Iris pigment epithelial cell (primary cell): ENCODE measurements at regions not wholly inside any gene's neighbourhood (a gene's known extent, or its start where the extent isn't known, plus 50 kb on each side); places are given as distances from the start of the nearest gene placed in this dataset.

Source experiments
- DNase-seq: peaks from one replicate; pipeline ENCODE4 v3.0.0-alpha.2; 2011; ENCODE audit warnings: low read depth

DNA sequence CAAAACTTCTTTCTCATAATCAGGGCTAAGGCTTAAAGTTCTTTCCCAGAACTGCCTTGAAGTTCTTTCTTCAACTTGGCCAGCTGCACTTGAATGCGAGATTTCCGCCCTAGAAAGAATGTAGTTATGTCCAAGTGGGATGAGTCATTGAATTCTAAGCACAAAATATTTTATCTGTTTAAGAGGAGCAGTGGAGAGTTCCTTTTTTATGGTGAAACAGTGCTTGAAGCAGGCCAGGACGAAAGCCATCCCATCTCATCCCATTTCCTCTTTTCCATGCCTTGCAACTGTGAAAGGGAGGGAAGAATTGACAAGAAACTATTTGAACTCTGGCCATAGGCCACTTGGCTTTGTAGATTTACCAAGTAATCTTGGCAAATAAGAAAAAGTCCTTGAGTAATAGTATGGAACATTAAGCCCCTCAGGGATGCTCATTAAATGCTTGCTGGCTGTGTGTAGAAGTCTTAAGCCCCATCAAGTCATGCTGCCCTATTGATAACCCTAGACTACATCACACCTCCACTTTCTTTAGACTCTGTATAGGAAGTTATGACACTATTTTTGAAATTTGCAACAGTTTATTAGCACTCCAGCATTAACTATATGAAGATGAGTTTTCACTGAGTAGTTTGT is 174.5 kb downstream of the KCTD12 start:
- peak; percentile 98 for DNase-seq

DNA sequence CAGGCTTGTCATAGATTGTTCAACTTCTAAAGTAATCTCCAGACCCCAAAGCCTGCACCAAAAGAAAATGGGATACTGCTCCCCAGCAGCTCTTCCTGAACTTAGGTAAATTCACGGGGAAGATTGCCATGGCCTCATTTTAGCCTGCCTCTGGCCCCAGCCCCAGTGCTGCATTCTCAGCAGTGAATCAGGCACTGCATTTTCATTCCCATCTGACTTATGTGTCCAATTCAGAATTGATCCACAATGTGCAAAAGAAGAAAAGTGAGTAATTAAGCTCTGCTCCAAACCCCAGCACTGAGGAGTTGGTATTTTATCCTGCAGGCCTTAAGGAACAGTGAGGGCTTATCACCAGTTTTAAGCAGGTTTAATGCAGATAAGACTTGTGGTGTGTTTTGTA is 176.4 kb downstream of the KCTD12 start:
- peak; percentile 43 for DNase-seq

DNA sequence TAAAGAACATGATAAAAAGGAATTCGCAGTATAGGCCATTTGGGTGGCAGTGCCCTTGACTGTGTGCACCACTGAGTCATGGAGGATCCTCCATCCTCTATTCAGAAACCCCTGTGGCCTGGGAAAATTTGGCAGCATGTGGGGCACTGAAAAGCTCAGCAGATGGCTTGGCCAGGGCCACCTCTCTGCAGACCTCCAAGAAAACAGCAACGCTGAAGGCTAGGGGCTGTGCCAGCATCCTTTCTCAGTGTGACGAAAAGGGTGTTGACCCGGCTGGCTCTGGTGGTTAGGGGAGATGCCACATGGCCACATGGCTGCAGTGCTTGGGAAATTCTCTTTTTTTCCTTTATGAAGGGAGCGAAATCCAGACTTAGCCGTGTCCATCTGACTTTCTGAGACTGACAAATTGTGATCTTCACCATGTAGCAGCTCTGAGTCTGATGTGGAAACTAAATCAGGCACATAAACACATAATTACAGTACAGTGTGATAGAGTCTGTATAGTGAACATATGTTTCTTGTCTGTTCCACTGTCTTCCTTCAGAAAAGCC is 178.0 kb downstream of the KCTD12 start:
- DNase-seq: no peak

DNA sequence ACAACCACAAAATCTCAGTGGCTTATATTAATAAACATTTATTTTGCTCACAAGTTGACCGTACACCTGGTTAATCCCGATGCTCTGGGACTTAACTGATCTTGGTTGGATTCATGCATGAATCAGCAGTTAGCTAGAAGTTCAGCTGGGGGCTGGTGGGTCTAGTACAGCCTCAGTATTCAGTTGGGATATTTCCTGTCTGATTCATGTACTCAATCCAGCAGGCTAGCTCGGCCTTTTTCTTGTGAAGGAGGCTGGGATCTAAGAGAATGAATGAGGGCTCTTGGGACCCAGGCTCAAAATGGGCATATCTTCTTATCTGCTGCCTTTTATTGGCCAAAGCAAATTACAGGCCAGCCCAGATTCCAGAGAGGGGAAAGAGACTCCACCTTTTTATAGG is 178.8 kb downstream of the KCTD12 start:
- DNase-seq: peak; percentile 84

DNA sequence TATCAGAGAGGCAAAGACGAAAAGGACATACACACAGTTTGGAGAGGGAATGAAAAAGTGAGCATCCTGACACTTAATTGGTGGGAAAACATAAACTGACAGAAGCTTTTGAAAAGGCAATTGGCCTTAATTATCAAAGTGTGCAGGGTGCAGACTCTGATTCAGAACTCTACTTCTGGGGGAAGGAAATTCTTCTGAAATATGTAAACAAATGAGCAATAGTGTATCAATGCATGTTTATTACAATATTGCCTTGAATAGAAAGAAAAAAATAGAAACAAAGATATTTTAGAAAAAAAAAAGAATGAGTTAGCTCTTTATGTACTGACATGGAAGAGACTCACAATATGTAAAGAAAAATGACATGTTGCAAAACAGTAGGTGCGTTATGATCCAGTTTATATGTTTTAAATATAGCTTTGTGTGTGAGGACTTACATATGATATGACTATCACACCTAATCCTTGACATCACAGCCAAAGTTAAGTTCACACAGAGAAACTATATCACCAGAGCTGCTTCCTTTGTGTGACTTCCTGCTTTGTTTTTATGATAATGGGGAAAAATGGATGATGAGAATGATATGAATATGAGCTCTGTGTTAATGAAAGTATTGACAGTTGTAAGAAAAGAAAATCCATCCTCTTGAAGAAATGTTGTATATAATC is 182.4 kb downstream of the KCTD12 start:
- DNase-seq: no peak

DNA sequence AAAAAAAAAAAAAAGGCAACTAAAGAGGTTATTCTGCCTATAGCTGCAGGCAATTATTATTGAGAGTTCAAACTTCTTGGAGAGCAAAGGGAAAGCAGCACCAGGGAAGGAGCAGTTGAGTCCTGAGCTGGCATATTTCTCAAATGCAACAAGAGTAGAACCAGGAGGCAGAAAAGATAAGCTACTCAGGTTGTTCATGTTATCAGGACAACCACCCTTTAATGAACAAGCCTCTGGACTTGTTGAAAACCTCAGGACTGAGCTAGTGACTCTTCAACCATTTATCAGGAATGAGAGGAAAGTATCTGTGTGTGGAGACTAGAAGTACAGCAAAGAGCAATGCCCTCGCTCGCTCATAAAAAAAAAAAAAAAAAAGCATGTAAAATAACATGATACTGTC is 183.0 kb downstream of the KCTD12 start:
- no peak for DNase-seq

DNA sequence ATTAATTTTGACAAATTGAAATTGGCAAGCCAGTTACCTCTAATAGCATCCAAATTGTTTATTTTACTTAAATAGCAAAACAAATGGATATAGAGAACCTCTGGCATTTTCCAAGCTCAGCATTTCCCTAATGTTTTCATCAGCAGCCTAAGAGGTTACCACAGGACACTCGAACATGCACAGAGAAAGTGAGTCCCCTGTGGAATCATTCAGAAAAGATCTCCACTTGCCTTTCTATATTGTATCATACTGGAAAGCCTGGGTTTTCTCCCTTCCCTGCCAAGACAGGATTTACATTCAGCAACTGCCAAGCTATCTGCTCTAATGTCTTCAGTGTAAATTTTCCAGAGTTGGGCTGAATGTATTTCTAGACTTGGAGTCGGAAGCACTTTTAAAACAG is 188.9 kb downstream of the KCTD12 start:
- DNase-seq: no peak

DNA sequence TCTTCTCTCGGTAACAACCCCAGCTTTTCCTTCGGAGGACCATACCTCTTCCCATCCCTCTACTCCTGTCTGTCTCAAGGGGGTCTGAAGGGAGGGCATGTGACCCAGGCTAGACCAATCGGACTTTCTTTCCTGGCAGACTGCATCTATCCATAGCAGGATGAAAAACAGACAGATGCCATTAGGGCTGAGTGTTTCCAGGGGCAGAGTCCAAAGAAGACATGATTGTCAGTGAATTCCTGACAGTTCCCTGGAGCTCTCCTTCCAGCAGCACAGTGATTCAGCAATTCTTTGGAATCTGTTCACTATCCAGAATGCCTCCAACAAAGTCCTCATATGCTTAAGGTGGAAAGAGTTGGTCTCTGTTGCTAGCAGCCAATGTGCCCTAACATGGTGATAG is 189.8 kb downstream of the KCTD12 start:
- peak; percentile 38 for DNase-seq

DNA sequence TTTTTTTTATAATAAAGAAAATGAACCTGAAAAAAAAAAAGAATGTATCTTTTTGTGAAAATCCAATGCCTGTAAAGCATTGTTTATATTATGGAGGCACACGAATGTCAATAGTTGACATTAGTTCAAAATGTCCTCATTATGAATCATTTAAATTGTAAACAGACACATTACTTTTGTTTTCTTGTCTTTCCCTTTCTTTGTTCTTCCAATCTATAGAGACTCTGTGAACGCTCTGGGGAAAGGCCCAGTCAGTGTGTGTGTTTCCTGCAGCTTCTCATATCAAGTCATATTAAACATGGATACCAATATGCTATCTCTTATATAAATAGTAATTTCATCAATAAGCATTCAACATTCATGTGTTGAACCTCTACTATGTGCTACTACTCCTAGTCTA is 193.1 kb downstream of the KCTD12 start:
- DNase-seq: peak; percentile 40

DNA sequence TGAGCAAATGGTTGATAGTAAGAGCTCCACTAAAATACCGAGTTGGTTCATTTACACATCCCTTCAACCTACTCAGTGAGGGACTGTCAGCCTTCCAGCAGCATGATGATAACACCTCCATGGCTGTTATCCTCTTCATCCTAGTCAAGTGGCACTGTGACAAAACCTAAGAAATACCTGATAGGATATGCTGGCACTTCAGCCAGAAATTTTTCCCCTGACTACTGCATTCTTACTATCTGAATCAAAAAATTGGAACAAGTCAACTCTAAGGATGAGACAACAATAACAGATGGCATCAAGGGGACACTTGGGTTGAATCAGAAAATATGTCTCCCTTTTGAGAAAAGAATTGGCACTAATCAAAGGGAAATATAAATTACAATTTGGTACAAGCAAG is 193.9 kb downstream of the KCTD12 start:
- DNase-seq: no peak

DNA sequence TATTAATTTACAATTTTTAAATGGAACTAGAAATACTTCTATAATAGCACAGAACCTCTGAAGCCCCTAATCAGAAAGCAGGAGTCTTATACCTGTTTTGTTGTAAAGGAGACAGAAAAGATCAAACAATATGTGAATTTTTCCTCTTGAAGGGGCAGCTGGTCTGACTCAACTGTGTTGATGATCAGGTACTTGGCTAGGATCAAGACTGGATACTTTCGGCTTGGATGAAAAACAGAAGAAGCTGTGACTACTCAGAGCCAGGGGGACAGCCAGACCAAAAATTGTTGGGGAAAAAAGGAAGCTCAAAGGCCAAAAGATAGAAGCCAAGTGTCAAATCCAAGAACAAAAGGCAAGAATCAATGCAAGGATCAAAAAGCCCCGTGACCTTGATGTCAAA is 195.6 kb downstream of the KCTD12 start:
- no peak for DNase-seq

DNA sequence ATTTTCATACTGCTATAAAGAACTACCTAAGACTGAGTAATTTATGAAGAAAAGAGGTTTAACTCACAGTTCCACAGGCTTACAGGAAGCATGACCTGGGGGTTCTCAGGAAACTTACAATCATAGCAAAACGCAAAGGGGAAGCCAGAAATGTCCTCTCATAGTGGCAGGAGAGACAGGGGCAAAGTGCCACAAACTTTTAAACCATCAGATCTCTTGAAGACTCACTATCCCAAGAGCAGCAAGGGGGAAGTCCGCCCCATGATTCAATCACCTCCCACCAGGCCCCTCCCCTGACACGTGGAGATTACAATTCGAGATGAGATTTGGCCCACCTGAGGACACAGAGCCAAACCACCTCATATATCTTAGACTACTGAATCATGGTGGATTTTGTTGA is 198.7 kb downstream of the KCTD12 start:
- DNase-seq: no peak

DNA sequence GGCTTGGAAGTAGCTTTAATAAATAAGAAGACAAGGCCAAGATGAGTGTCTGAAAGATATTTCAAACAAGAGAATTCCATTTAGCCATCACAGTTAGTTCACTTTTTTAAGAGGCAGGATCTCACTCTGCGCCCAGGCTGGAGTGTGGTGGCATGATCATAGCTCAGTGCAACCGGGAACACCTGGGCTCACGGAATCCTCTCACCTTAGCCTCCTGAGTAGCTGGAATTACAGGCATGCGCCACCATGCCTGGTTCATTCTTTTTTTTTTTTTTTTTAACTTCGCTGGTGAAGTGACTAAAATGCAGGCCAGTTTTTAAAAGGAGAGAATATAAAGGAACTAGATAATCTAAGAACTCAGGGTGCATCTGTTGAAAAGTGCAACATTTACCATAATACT is 200.3 kb downstream of the KCTD12 start:
- no peak for DNase-seq

DNA sequence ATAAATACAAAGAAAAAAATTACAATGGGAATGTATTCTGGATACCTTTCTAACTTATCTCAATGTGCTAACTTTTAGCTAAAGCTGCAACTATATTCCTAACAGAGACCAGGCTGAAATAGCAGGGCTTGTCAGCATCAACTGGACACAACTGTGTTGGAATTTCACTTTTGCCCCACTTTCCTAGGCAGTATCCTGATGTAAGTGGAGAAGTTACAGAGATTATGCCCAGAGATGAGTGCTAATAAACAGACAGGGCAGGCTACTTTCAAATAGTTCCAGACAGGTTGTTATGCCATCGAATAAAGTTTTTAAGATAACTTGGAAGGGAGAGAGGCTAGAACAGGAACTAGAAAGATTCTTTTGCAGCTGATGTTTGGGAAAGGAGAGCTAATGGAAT is 201.9 kb downstream of the KCTD12 start:
- peak; percentile 31 for DNase-seq

DNA sequence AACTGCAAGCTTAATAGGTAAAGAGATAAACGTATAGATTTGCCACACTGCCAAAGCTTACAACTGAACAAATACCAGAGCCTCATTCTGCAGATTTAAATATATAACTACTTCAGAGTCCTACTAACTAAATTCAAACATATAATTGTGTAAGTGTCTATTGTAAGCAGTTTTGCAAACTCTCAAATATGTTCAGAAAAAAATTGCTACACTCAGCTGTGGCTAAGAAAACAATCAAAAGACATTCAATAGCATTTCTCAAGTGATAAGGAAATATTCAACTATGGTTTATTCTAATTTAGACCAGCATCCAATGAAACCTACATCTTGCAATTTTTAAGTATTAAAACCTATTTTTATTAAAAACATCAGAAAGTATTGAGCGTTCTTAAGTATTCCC is 202.4 kb downstream of the KCTD12 start:
- peak; percentile 42 for DNase-seq

DNA sequence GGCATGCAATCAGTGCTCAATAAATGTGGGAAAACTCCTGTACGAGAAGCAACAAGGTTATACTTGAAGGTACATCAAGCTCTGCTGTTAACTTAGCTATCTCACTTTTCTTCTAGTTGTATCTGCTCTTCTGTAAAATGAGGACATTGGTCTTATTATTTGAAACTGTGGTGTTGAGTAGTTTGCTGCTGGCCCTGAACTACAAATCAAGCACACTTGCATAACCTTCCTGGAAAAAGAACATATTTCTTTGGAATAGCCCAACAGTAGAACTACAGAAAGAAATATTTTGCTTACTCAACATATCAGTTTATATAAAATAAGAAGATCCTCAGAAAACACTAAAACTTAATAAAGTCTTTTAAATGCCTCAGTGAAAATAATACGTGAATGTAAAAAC is 203.0 kb downstream of the KCTD12 start:
- no peak for DNase-seq

DNA sequence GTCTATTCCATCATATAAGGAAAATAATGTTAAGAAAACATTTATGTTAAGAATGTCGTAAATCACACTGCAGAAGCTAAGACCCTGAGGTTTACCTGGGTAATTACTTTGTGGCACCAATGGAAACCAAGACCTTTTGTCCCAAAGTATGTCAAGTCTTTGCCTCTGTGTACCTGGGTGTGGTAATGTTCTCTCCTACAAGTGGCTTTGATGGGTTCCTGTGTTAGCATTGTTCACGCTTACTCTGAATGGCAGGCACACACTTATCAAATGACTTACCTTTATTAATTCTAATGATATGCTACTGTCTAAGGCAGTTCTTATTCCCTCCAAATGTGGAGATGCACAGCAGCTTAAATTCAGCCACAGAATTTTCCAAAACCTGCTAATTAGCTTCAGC is 206.1 kb downstream of the KCTD12 start:
- DNase-seq: no peak

DNA sequence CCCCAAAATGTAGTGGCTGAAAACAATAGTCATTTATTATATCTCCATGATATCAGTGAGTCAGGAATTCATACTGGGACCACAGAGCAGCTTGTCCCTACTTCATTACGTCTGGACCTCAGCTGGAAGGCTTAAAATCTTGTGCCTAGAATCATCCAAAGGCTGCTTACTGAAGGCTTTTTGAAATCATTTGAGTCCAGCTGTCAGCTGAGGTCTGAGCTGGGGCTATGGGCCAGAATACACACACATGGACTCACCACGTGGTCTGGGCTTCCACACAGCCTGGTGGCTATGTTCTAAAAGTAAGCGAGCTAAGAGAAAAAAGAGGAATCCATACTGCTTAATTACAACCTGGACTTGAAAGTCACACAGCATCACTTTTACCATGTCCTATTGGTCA is 209.2 kb downstream of the KCTD12 start:
- peak; percentile 82 for DNase-seq

DNA sequence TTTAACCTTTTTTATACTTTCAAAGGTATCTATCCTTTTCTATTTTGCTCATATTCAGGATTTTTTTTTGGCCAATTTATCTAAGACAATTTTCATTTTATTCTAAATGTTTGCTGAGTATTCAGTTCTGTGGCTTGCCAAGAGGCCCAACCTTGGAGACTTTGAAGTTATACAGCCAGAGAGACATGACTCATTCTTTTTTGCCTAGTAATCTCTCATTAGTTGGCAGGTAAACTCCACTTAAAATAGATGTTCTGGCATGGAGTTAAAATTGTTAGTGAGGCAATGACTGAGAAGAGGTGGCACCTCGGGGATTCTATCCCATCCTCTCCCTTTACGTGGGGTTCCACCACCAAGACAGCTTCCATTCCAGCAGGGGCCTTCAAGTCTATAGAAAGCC is 213.8 kb downstream of the KCTD12 start:
- peak; percentile 84 for DNase-seq

DNA sequence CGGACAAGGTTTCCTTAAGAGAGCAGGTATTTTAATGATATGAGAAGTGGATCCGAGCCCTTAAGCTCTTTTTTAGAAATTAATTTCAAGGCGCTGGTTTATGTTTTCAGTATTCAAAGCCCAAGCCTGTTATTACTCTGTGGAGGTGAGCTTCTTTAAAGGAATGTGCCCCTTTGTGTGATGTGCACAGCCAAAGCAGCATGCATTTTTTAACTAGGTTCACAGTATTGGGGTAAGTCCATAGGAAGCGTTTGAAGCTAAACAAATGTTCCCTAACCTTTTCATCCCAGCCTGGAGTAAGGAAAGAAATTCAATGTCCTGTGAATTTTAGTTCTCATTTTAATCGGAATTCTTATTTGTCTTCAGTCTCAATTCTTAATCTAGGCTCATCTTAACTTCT is 217.5 kb downstream of the KCTD12 start:
- no peak for DNase-seq

DNA sequence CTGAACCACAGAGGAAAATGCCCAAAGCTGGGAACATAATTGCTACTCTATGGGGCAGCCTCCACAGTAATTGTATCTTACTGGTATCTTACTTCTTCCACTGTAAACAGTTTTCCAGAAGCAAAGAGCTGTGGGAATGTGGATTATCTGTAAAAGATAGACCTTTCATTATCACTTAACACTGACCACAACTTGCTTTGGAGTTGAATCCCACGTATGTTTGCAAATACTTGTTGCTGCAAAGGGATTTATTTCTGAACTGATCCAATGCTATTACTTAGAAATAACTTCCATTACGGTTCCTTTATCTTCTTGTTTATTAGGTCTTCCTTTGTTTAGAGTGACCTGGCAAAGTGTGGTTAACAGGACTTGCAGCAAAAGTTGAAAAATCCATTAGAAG is 218.1 kb downstream of the KCTD12 start:
- no peak for DNase-seq

DNA sequence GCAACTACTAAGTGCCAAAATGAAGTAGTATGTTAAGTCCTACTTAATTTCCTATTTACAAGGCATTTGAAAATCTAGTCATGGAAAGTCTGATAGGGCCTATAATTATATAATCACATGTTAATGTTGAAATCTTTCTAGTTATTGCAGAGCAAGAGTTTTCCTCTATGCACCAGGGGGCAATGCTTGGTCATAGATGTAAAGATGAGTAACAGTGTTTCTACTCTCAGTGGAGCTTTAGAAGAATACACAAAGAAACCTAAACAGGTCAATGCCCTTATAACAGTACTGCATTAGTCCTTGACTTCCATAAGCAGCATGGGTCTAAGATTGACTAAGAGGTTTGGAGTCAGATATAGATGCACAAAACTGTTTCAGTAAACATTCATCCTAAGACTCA is 218.7 kb downstream of the KCTD12 start:
- DNase-seq: peak; percentile 83

DNA sequence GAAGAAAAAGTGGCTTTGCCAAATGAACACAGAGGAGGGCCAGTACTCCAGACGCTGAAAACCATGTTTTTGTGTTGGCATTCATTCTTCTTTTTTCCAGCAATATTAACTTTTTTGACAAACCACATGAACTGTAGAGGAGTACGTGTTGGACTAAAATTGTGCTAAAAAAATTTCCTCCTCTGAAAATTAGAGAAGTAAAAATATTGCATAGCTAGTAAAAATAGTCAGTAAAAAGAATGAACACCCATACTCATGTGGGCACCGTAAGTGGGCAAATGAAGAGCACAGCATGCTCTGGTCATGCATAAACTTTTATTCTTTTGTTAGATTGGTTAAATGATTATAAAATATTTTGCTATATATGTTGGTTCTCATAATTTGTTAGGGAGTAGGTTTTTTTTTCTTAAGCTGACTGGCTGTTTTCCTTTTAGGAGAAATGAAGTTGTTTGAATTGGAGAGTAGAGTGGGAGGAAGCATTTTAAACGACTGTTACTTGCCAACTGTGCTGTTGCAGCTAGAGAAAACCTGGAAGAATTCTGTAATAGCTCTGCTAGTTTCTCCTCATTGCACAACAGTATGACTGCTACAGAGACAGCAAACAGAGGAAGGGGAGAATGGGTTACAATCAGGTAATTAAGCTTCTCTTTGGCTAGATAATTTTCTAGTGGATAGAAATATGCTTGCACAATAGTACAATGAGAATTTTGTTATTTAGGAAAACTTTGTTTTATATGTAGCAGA is 222.4 kb downstream of the KCTD12 start:
- DNase-seq: peak; percentile 70
